Spinal cord (tissue), 9 donors: ENCODE measurements at regions not wholly inside any gene's neighbourhood (a gene's known extent, or its start where the extent isn't known, plus 50 kb on each side); places are given as distances from the start of the nearest gene placed in this dataset.

ENCODE experiments used
- DNase-seq, 6 donors: peaks; one replicate each; pipeline versions ENCODE4 v3.0.0 to v3.0.0-alpha.2; 2013 to 2015; ENCODE audit warnings: low spot score in 6 of 6, low read depth in 4 of 6
- H3K27ac ChIP-seq: one replicate; pipeline ENCODE4 v1.5.1; 2013; ENCODE audit warnings: low read depth, low read length, control low read depth
- H3K27me3 ChIP-seq: one replicate; pipeline ENCODE4 v1.6.1; 2013; ENCODE audit warnings: low read length; ENCODE audit not compliant: control insufficient read depth, insufficient read depth
- H3K36me3 ChIP-seq: one replicate; pipeline ENCODE4 v1.6.1; 2013; ENCODE audit warnings: low read length; ENCODE audit not compliant: control insufficient read depth, insufficient read depth
- H3K4me1 ChIP-seq: one replicate; pipeline ENCODE4 v1.6.1; 2013; ENCODE audit warnings: low read length; ENCODE audit not compliant: control insufficient read depth, insufficient read depth
- H3K4me3 ChIP-seq: one replicate; pipeline ENCODE4 v1.5.1; 2013; ENCODE audit warnings: low read depth, low read length, control low read depth
- H3K9me3 ChIP-seq: one replicate; pipeline ENCODE4 v1.6.1; 2013; ENCODE audit warnings: low read length; ENCODE audit not compliant: control insufficient read depth, insufficient read depth
- WGBS: methylation state at CpG from one replicate; pipeline ENCODE4 v1.1.5; 2013; ENCODE audit warnings: missing lambda C conversion rate; ENCODE audit not compliant: insufficient coverage; 5-methylcytosine and 5-hydroxymethylcytosine counted together
- donor health status: healthy.

GRCh38 chr1:199308349-199308846 lies 669.6 kb downstream of the PTPRC start:
- Histone ChIP-seq H3K4me3 (no peak overlapping the region), H3K36me3 (no peaks in the 10 kb centered on the region), H3K4me1 (no peaks in the 10 kb centered on the region), H3K27ac (no peak overlapping the region), H3K9me3 (no peaks in the 10 kb centered on the region), H3K27me3 (no peaks in the 10 kb centered on the region)
- DNase-seq = no peak
- WGBS = 95% methylated on average over 3 of the region's 5 CpGs

- H3K27me3 ChIP-seq = no peaks in the 10 kb centered on the region
- no peak for DNase-seq
- no peaks in the 10 kb centered on the region for H3K36me3 ChIP-seq
- H3K4me1 ChIP-seq = no peaks in the 10 kb centered on the region
- H3K9me3 ChIP-seq = no peaks in the 10 kb centered on the region
- WGBS = 73% methylated on average over 1 of the region's 2 CpGs
- H3K4me3 ChIP-seq = no peak overlapping the region
- no peak overlapping the region for H3K27ac ChIP-seq
Measured at GRCh38 chr1:199310708-199311107, 671.9 kb downstream of the PTPRC start.

DNA sequence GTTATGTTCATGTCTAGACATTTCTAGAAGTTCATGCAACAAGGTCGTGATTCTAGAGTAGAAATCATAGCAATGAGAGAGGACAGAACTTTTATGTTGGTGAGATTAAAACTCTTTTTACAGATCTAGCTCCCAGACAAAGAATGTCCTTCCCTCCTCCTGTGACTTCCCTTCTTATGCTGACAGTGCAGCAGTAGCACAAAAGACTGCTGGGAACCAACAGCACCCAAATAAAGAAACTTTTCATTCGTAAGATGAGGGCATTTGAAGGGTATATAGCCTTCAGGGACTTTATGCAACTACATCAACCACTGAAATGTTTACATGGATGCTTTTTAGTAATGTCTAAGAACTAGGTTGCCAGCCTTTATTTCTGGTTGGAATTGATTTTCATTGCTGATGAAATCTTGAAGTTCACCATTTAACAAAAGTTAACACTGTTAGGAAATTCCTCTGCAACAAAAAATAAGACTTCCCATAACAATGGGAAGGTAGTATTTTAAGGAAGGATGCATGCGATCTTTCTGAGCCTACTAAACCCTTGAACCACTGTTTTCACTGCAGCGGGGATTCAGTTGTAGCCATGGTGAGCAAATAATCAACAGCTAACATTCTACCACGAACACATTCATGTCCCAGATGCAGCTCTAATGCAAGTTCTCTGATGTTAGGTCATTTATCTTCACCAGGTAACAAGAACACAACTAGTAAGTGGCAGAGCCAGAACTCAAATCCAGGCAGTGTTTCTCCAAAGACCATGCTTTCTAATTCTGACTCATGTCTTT lies 672.8 kb downstream of the PTPRC start:
- 29% methylated on average over 1 of the region's 5 CpGs for WGBS
- Histone ChIP-seq H3K27ac (no peak overlapping the region), H3K4me1 (no peaks in the 10 kb centered on the region), H3K9me3 (no peaks in the 10 kb centered on the region), H3K27me3 (no peaks in the 10 kb centered on the region), H3K36me3 (no peaks in the 10 kb centered on the region), H3K4me3 (no peak overlapping the region)
- no peak for DNase-seq

DNA sequence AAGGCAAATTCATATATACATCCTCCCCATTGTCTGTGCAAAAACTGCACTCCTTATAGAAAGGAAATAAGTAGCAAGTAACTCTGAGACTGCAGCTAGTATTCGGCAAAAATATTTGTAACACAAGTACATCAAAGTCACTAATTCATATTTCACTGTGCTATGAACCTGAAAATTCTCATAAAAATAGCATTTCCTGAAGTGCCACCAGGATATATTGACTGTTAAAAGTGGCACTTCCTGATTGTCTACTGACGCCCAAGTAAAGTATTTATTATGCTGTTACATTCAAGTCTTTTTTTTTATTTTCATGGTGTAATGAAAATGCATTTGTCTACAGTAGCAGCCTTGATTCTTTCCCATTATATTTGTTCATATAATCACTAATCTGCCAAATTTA lies 673.8 kb downstream of the PTPRC start:
- H3K36me3 ChIP-seq = no peaks in the 10 kb centered on the region
- H3K4me3 ChIP-seq = no peak overlapping the region
- no peaks in the 10 kb centered on the region for H3K4me1 ChIP-seq
- no peaks in the 10 kb centered on the region for H3K27me3 ChIP-seq
- H3K27ac ChIP-seq = no peak overlapping the region
- no peaks in the 10 kb centered on the region for H3K9me3 ChIP-seq
- DNase-seq = no peak
- no CpG with 5 or more reads among the region's 2 CpGs for WGBS

- Histone ChIP-seq H3K27me3 (no peaks in the 10 kb centered on the region), H3K4me3 (no peak overlapping the region), H3K36me3 (no peaks in the 10 kb centered on the region), H3K9me3 (no peaks in the 10 kb centered on the region), H3K27ac (no peak overlapping the region), H3K4me1 (no peaks in the 10 kb centered on the region)
- WGBS = no CpG with 5 or more reads among the region's 2 CpGs
- no peak for DNase-seq
Measured at GRCh38 chr1:199313444-199313843, 674.6 kb downstream of the PTPRC start.

DNA sequence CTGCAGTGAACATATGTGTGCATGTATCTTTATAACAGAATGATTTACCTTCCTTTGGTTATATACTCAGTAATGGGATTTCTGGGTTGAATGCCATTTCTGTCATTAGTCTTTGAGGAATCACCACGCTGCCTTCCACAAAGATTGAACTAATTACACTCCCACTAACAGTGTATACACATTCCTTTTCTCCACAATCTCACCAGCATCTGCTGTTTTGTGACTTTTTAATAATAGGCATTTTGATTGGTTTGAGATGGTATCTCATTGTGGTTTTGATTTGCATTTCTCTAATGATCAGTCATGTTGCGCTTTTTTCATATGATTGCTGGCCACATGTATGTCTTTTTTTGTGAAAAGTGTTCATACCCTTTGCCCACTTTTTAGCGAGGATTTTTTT lies 680.5 kb downstream of the PTPRC start:
- no CpG with 5 or more reads among the region's 3 CpGs for WGBS
- H3K4me3 ChIP-seq = no peak overlapping the region

GRCh38 chr1:199322278-199322677 lies 683.4 kb downstream of the PTPRC start:
- no peak for DNase-seq
- no peak overlapping the region for H3K4me3 ChIP-seq
- H3K27me3 ChIP-seq = no peaks in the 10 kb centered on the region
- H3K27ac ChIP-seq = no peak overlapping the region
- no peaks in the 10 kb centered on the region for H3K36me3 ChIP-seq
- no peaks in the 10 kb centered on the region for H3K4me1 ChIP-seq
- WGBS = 89% methylated on average over 1 of the region's 1 CpG
- peaks cover 4% of the 10 kb centered on the region for H3K9me3 ChIP-seq

More for the DNA sequence above, 680.5 kb downstream of the PTPRC start:
- H3K36me3 ChIP-seq = no peaks in the 10 kb centered on the region
- H3K27me3 ChIP-seq = no peaks in the 10 kb centered on the region
- no peaks in the 10 kb centered on the region for H3K4me1 ChIP-seq
- DNase-seq = no peak
- H3K9me3 ChIP-seq = no peaks in the 10 kb centered on the region
- no peak overlapping the region for H3K27ac ChIP-seq

DNA sequence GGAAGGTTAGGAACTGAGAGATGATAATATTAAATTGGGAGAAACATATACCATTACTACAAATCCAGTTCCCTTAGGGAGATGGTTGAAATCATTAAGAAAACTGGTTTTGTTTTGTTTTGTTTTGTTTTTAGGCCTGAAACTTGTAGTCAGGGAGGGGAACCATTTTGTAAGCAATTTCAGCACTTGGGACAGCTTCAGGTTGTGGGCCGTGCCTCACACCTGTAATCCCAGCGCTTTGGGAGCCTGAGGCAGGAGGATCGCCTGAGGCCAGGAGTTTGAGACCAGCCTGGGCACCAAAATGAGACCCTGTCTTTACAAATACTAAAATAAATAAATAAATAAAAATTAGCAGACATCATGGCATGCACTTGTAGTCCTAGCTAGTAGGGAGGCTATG lies 694.3 kb upstream of the NR5A2 start:
- Histone ChIP-seq H3K27me3 (no peaks in the 10 kb centered on the region), H3K36me3 (no peaks in the 10 kb centered on the region), H3K4me1 (no peaks in the 10 kb centered on the region), H3K27ac (no peak overlapping the region), H3K9me3 (no peaks in the 10 kb centered on the region), H3K4me3 (no peak overlapping the region)
- no CpG with 5 or more reads among the region's 3 CpGs for WGBS
- no peak for DNase-seq

DNA sequence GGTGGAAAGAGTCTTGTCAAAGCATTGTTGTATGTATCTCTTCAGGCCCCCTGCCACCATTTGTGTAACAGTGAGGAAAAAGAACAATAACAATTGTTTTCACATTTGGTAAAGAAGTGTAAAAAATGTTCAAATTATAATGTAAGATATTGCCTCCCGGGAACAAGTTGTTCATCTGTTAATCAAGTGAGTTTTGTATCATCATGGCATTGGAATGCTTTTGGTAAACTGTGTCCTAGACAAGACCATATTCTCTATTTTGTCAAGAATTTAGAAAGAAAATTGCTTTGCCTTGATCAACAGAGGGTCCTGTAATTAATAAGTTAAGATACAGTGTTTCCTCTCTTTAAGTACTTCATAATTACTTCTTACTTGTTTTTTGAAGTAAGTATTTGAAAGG lies 692.0 kb upstream of the NR5A2 start:
- Histone ChIP-seq H3K27me3 (no peaks in the 10 kb centered on the region), H3K27ac (no peak overlapping the region), H3K9me3 (no peaks in the 10 kb centered on the region), H3K36me3 (no peaks in the 10 kb centered on the region), H3K4me1 (no peaks in the 10 kb centered on the region), H3K4me3 (no peak overlapping the region)
- no CpG with 5 or more reads among the region's 1 CpG for WGBS
- no peak for DNase-seq
